ENCODE measurements at regions not wholly inside any gene's neighbourhood (a gene's known extent, or its start where the extent isn't known, plus 50 kb on each side); places are given as distances from the start of the nearest gene placed in this dataset.

DNA sequence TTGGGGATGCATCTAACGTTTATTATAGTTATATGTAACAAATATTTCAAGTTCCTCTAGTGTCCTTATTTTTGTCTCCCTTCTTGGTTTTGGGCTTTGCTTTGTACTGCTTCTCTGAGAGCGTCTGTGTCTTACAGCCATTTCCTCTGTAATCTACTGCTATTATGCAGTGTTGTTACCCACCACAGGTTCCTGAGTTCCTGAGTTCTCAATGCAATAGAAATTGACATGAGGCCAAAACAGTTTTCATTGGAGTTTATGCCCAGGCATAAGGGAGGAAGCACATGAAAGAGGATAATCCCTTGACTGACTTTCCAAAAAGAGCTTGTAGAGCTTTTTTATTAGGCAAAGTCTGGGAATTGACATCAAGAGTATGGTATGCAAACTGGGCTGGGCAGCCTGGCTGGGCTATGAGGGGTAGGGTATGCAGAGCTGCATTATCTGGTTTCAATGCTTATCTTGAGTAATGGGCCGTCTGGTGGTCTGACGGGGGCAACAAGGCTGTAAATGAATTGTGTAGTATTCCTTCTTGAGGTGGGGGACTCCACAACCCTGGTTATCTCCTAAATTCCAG, 722.5 kb upstream of the ATXN7L3B start:
- no peaks in the 10 kb centered on the region for H3K4me1 ChIP-seq
- TF ChIP-seq POLR2A (IDR thresholded peaks at IDR 0.05) (no peak), EP300 (IDR thresholded peaks at IDR 0.05) (no peak)
- TF ChIP-seq, protein P1, sequence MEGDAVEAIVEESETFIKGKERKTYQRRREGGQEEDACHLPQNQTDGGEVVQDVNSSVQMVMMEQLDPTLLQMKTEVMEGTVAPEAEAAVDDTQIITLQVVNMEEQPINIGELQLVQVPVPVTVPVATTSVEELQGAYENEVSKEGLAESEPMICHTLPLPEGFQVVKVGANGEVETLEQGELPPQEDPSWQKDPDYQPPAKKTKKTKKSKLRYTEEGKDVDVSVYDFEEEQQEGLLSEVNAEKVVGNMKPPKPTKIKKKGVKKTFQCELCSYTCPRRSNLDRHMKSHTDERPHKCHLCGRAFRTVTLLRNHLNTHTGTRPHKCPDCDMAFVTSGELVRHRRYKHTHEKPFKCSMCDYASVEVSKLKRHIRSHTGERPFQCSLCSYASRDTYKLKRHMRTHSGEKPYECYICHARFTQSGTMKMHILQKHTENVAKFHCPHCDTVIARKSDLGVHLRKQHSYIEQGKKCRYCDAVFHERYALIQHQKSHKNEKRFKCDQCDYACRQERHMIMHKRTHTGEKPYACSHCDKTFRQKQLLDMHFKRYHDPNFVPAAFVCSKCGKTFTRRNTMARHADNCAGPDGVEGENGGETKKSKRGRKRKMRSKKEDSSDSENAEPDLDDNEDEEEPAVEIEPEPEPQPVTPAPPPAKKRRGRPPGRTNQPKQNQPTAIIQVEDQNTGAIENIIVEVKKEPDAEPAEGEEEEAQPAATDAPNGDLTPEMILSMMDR (IDR thresholded peaks at IDR 0.05) = no peak
- H3K27ac ChIP-seq = no peak overlapping the region
- WGBS, 2 donors = 52 to 69% methylated on average over 4 of the region's 4 CpGs
- H3K27me3 ChIP-seq = no peaks in the 10 kb centered on the region
- H3K36me3 ChIP-seq = no peaks in the 10 kb centered on the region
- no peak overlapping the region for H3K4me3 ChIP-seq
- no peak for DNase-seq (ENCODE audit: low spot score in 2 of 2)
- H3K9me3 ChIP-seq = no peaks in the 10 kb centered on the region

DNA sequence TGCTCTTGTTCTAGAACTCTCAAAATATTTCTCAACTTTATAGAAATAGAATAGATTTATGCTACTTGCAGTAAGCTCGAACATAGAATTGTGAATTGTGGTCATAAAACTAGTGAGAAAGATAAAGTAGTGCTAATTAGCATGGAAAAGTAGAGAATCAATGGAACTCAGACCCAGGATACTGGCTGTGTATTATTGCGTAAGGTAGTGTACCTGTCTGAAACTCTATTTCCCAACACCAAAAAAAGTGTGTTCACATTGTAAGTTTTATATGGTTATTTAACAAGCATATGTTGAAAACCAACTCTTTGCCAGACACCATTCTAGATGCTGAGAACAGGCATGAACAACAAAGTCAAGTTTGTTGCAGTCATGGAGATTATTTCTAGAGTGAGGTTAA, 720.5 kb upstream of the ATXN7L3B start:
- 74 to 83% methylated on average over 2 of the region's 2 CpGs for WGBS, 2 donors
- no peak for DNase-seq (ENCODE audit: low spot score in 2 of 2)
- no peak for TF ChIP-seq EP300 (IDR thresholded peaks at IDR 0.05)
- TF ChIP-seq, protein P1 (IDR thresholded peaks at IDR 0.05) = no peak
- TF ChIP-seq POLR2A (IDR thresholded peaks at IDR 0.05) = no peak

DNA sequence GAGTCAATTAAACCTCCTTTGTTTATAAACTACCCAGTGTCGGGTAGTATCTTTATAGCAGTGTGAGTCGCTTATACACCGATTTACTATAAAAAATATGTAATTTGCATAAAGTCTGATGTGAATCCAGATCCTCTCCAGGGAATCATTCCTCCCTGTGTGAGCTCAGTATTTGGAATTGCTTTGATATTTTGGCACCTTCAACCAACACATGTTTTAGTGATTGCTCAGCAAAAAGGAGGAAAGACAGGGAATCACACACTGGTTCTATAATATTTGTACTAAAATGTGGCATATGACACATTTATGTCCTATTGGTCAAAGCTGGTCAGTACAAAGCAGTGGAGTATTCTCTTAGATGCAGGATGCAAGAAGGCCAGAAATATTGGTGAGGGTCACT, 703.9 kb upstream of the ATXN7L3B start:
- H3K4me1 ChIP-seq = no peaks in the 10 kb centered on the region
- H3K36me3 ChIP-seq = no peaks in the 10 kb centered on the region
- H3K4me3 ChIP-seq = no peak overlapping the region
- TF ChIP-seq POLR2A (IDR thresholded peaks at IDR 0.05) (no peak), EP300 (IDR thresholded peaks at IDR 0.05) (no peak)
- TF ChIP-seq, protein P1 (IDR thresholded peaks at IDR 0.05) = no peak
- H3K27ac ChIP-seq = no peak overlapping the region
- no peaks in the 10 kb centered on the region for H3K9me3 ChIP-seq
- DNase-seq (ENCODE audit: low spot score in 2 of 2) = no peak
- WGBS, 2 donors = 61 to 77% methylated on average over 3 of the region's 3 CpGs
- no peaks in the 10 kb centered on the region for H3K27me3 ChIP-seq

More for the DNA sequence above, 720.5 kb upstream of the ATXN7L3B start:
- H3K9me3 ChIP-seq = no peaks in the 10 kb centered on the region
- no peaks in the 10 kb centered on the region for H3K4me1 ChIP-seq
- H3K27ac ChIP-seq = no peak overlapping the region
- H3K36me3 ChIP-seq = no peaks in the 10 kb centered on the region
- no peak overlapping the region for H3K4me3 ChIP-seq
- no peaks in the 10 kb centered on the region for H3K27me3 ChIP-seq

DNA sequence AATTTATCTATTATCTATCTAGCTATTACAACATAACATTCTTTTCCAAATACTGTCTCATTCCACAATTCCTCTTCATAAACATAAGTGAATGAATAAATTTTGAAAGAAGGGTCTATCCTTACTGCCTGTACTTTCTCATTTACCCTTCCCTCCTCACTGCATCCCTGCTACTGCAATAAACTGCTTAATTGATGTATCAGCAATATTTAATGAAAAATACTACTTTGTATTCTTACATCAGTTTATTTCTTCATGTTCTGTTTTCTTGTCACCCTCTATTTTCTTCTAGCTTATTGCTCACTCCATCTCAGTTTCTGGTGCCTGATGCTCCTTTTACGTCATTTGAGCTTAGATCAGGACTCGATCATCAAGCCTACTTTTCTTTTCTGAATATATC, 695.7 kb upstream of the ATXN7L3B start:
- Histone ChIP-seq H3K36me3 (no peaks in the 10 kb centered on the region), H3K4me3 (no peak overlapping the region), H3K27me3 (no peaks in the 10 kb centered on the region), H3K4me1 (no peaks in the 10 kb centered on the region), H3K27ac (no peak overlapping the region), H3K9me3 (no peaks in the 10 kb centered on the region)
- DNase-seq (ENCODE audit: low spot score in 2 of 2) = no peak
- TF ChIP-seq EP300 (IDR thresholded peaks at IDR 0.05) (no peak), POLR2A (IDR thresholded peaks at IDR 0.05) (no peak)
- TF ChIP-seq, protein P1 (IDR thresholded peaks at IDR 0.05) = no peak
- 90 to 91% methylated on average over 2 of the region's 2 CpGs for WGBS, 2 donors

DNA sequence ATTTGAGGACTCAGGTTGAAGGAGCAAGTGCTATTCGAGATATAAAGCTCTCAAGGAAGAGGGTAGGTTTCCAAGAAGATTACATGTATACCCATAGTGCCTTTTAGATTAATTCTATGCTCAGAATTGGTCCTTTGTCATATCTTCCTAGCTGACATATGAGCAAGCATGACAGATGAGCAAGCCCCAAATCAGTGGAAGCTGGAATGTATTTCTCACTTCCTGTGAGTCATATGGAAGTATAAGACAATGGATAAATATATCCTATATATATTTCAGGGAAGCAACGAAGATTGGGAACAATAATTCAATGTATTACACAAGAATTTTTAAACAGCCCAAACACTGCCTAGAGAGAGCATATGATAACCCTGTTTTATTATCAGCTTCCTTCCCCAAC, 674.1 kb upstream of the ATXN7L3B start:
- H3K27ac ChIP-seq = no peak overlapping the region
- no peaks in the 10 kb centered on the region for H3K36me3 ChIP-seq
- H3K9me3 ChIP-seq = no peaks in the 10 kb centered on the region
- TF ChIP-seq, protein P1 (IDR thresholded peaks at IDR 0.05) = no peak
- TF ChIP-seq EP300 (IDR thresholded peaks at IDR 0.05) (no peak), POLR2A (IDR thresholded peaks at IDR 0.05) (no peak)
- H3K27me3 ChIP-seq = no peaks in the 10 kb centered on the region
- no peak overlapping the region for H3K4me3 ChIP-seq
- WGBS, 2 donors = 40 to 64% methylated on average over 2 of the region's 2 CpGs
- no peaks in the 10 kb centered on the region for H3K4me1 ChIP-seq
- no peak for DNase-seq (ENCODE audit: low spot score in 2 of 2)

Data from tibial nerve (tissue), 4 donors.